SK-N-SH treated with all-trans-retinoic acid at 6 μM for 48 hours (cell line): ENCODE measurements at regions not wholly inside any gene's neighbourhood (a gene's known extent, or its start where the extent isn't known, plus 50 kb on each side); places are given as distances from the start of the nearest gene placed in this dataset.

Experiments used
- ATAC-seq: fragments of 200-7000 bp; cut with Tn5 transposase; 3 replicates; pipeline ENCODE4 v1.9.1; 2020; ENCODE audit warnings: mild to moderate bottlenecking, moderate library complexity
- ARNTL ChIP-seq: fragments of 450-650 bp; formaldehyde crosslinking; IDR thresholded peaks from 2 replicates; pipeline ENCODE4 v1.5.0; 2020; ENCODE audit warnings: low read depth, mild to moderate bottlenecking, moderate library complexity, borderline replicate concordance
- BACH2 ChIP-seq: fragments of 250-450 bp; sonication (Bioruptor Pico); IDR thresholded peaks from 2 replicates; pipeline ENCODE4 v1.9.0; 2021; ENCODE audit warnings: mild to moderate bottlenecking, borderline replicate concordance
- CREB5 ChIP-seq: fragments of 250-450 bp; sonication (Bioruptor Pico); IDR thresholded peaks from 2 replicates; pipeline ENCODE4 v1.5.1; 2020; ENCODE audit warnings: low read depth, mild to moderate bottlenecking, moderate library complexity
- GLIS3 ChIP-seq: fragments of 250-450 bp; sonication (Bioruptor Pico); IDR thresholded peaks from 2 replicates; pipeline ENCODE4 v1.5.0; 2020; ENCODE audit warnings: mild to moderate bottlenecking, moderate library complexity
- ISL1 ChIP-seq: fragments of 250-450 bp; sonication (Bioruptor Pico); IDR thresholded peaks from 2 replicates; pipeline ENCODE4 v2.1.2; 2022; ENCODE audit warnings: mild to moderate bottlenecking, moderate library complexity
- OSR1 ChIP-seq: fragments of 250-450 bp; sonication (Bioruptor Pico); IDR thresholded peaks from 2 replicates; pipeline ENCODE4 v1.8.0; 2022; ENCODE audit warnings: moderate library complexity, mild to moderate bottlenecking, inconsistent platforms
- PATZ1 ChIP-seq: fragments of 250-450 bp; sonication (Bioruptor Pico); IDR thresholded peaks from 2 replicates; pipeline ENCODE4 v1.8.0; 2020; ENCODE audit warnings: mild to moderate bottlenecking, moderate library complexity, borderline replicate concordance
- POU6F1 ChIP-seq: fragments of 250-450 bp; sonication (Bioruptor Pico); IDR thresholded peaks from 2 replicates; pipeline ENCODE4 v1.8.0; 2021; ENCODE audit warnings: low read depth, mild to moderate bottlenecking, moderate library complexity, borderline replicate concordance
- PPARA ChIP-seq: fragments of 250-450 bp; sonication (Bioruptor Pico); IDR thresholded peaks from 2 replicates; pipeline ENCODE4 v1.5.0; 2020; ENCODE audit warnings: mild to moderate bottlenecking, borderline replicate concordance
- RARB ChIP-seq: fragments of 250-450 bp; sonication (Bioruptor Pico); IDR thresholded peaks from 2 replicates; pipeline ENCODE4 v1.8.0; 2021; ENCODE audit warnings: mild to moderate bottlenecking, moderate library complexity
- TOX ChIP-seq: fragments of 250-450 bp; sonication (Bioruptor Pico); IDR thresholded peaks from 2 replicates; pipeline ENCODE4 v1.8.0; 2021; ENCODE audit warnings: mild to moderate bottlenecking, moderate library complexity, borderline replicate concordance
- TSHZ2 ChIP-seq: fragments of 250-450 bp; sonication (Bioruptor Pico); IDR thresholded peaks from 2 replicates; pipeline ENCODE4 v1.5.0; 2020; ENCODE audit warnings: mild to moderate bottlenecking, moderate library complexity
- ZC3H10 ChIP-seq: fragments of 250-450 bp; sonication (Bioruptor Pico); IDR thresholded peaks from 2 replicates; pipeline ENCODE4 v1.5.1; 2021; ENCODE audit warnings: mild to moderate bottlenecking, moderate library complexity
- ZFP30 ChIP-seq: fragments of 450-650 bp; formaldehyde crosslinking; IDR thresholded peaks from 2 replicates; pipeline ENCODE4 v1.5.0; 2022; ENCODE audit warnings: mild to moderate bottlenecking, moderate library complexity
- ZNF565 ChIP-seq: fragments of 450-650 bp; formaldehyde crosslinking; conservative IDR thresholded peaks from 2 replicates; pipeline ENCODE4 v1.5.0; 2020; ENCODE audit warnings: low read depth, mild to moderate bottlenecking, moderate library complexity
- ZNF8 ChIP-seq: fragments of 450-650 bp; formaldehyde crosslinking; IDR thresholded peaks from 2 replicates; pipeline ENCODE4 v1.5.0; 2020; ENCODE audit warnings: mild to moderate bottlenecking, moderate library complexity

GRCh38 chr15:66907826-66908743, 157.3 kb upstream of the SMAD3 start (continued):
- TF ChIP-seq PATZ1 (CRISPR knock-in tag) (no peak), TOX (CRISPR knock-in tag) (no peak), CREB5 (CRISPR knock-in tag) (no peak), BACH2 (CRISPR knock-in tag) (no peak), TSHZ2 (no peak), ARNTL (CRISPR knock-in tag) (no peak), ZFP30 (CRISPR knock-in tag) (no peak), ISL1 (no peak)

GRCh38 chr15:66908744-66909095, 156.7 kb upstream of the SMAD3 start:
- TF ChIP-seq ZC3H10 (CRISPR knock-in tag) (no peak), ZNF8 (CRISPR knock-in tag) (no peak), ZNF565 (CRISPR knock-in tag) (no peak), PPARA (CRISPR knock-in tag) (no peak), ISL1 (no peak), TSHZ2 (no peak), POU6F1 (CRISPR knock-in tag) (no peak), RARB (CRISPR knock-in tag) (no peak), GLIS3 (CRISPR knock-in tag) (no peak), OSR1 (no peak), PATZ1 (CRISPR knock-in tag) (no peak)
- ATAC-seq = peak; percentile 31; the same call in 2 of the 3 replicates
